ENCODE measurements at regions not wholly inside any gene's neighbourhood (a gene's known extent, or its start where the extent isn't known, plus 50 kb on each side); places are given as distances from the start of the nearest gene placed in this dataset.

DNA sequence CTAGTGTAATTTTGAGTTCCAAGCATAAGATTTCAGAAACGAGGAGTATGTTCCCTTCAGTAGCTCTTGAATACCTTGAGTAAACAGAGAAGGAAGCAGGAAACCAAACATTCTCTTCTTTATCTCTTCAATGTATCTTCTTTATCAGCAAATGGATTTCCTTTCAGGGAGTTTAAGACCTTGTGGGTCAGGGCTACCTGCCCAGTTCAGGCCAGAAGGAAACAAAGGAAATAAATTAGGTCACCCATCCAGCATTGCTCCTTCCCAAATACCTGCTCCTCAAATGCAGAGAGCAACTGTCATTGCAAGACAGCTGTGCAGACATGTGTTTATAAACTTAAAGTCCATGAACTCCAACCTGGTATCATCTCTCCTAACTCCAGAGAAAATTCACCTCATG, 130.1 kb upstream of the SOD1 start:
- TF ChIP-seq MYC (IDR thresholded peaks at IDR 0.05; ENCODE audit: insufficient read depth, insufficient read length, insufficient replicate concordance, low read length, severe bottlenecking) (no peak), CTCF (IDR thresholded peaks at IDR 0.05 in 2 of 3, conservative IDR thresholded peaks at IDR 0.05 in 1 of 3; ENCODE audit: control insufficient read depth in 2 of 3, extremely low read depth in 1 of 3, insufficient read depth in 1 of 3, low read depth in 3 of 3, low read length in 3 of 3) (no peak)
